ENCODE measurements at regions not wholly inside any gene's neighbourhood (a gene's known extent, or its start where the extent isn't known, plus 50 kb on each side); places are given as distances from the start of the nearest gene placed in this dataset.

GRCh38 chr2:173419506-173419905 lies 64.8 kb downstream of the CDCA7 start:
- Histone ChIP-seq H3K27me3 (ENCODE audit: insufficient read depth in 3 of 3, low read length in 2 of 3) (no peaks in the 10 kb centered on the region), H3K36me3 (ENCODE audit: insufficient read depth in 1 of 2, low read depth in 1 of 2) (no peaks in the 10 kb centered on the region), H3K4me3 (no peak overlapping the region), H3K9me3 (no peaks in the 10 kb centered on the region), H3K4me1 (no peaks in the 10 kb centered on the region), H3K27ac (no peak overlapping the region)
- intact Hi-C loops (cut with DNase I) = no loop called here
- DNase-seq (no peak), ATAC-seq (no peak)
- WGBS, 3 donors = 51 to 75% (median 64%) methylated on average over 4 of the region's 4 CpGs
- no peak for TF ChIP-seq CTCF (IDR thresholded peaks at IDR 0.05)

- WGBS, 3 donors = 71 to 74% (median 73%) methylated on average over 2 of the region's 2 CpGs
- intact Hi-C loops (cut with DNase I) = no loop called here
- ATAC-seq = no peak
Measured at GRCh38 chr2:173424886-173425285, 70.2 kb downstream of the CDCA7 start.

GRCh38 chr2:173427887-173428668 lies 73.4 kb downstream of the CDCA7 start:
- peak overlapping the region; percentile 33 for H3K27ac ChIP-seq
- TF ChIP-seq CTCF (IDR thresholded peaks at IDR 0.05) = no peak
- no peaks in the 10 kb centered on the region for H3K9me3 ChIP-seq
- no peaks in the 10 kb centered on the region for H3K36me3 ChIP-seq (ENCODE audit: insufficient read depth in 1 of 2, low read depth in 1 of 2)
- ATAC-seq = peak; percentile 76 to 96 (median 91)
- peaks cover 13% of the 10 kb centered on the region for H3K4me1 ChIP-seq
- H3K27me3 ChIP-seq (ENCODE audit: insufficient read depth in 3 of 3, low read length in 2 of 3) = no peaks in the 10 kb centered on the region
- 36 to 41% (median 40%) methylated on average over 6 of the region's 6 CpGs for WGBS, 3 donors
- DNase-seq = peak; percentile 31 to 71
- no peak overlapping the region for H3K4me3 ChIP-seq
- intact Hi-C loops (cut with DNase I) = no loop called here

More at GRCh38 chr2:173424886-173425285, 70.2 kb downstream of the CDCA7 start:
- H3K27ac ChIP-seq = no peak overlapping the region
- H3K27me3 ChIP-seq (ENCODE audit: insufficient read depth in 3 of 3, low read length in 2 of 3) = no peaks in the 10 kb centered on the region
- TF ChIP-seq CTCF (IDR thresholded peaks at IDR 0.05) = no peak
- H3K36me3 ChIP-seq (ENCODE audit: insufficient read depth in 1 of 2, low read depth in 1 of 2) = no peaks in the 10 kb centered on the region
- H3K9me3 ChIP-seq = no peaks in the 10 kb centered on the region
- H3K4me1 ChIP-seq = peaks cover 13% of the 10 kb centered on the region
- DNase-seq = no peak
- H3K4me3 ChIP-seq = no peak overlapping the region

GRCh38 chr2:173431191-173431590 lies 76.5 kb downstream of the CDCA7 start:
- Histone ChIP-seq H3K27me3 (ENCODE audit: insufficient read depth in 3 of 3, low read length in 2 of 3) (no peaks in the 10 kb centered on the region), H3K9me3 (no peaks in the 10 kb centered on the region), H3K4me1 (peaks cover 13% of the 10 kb centered on the region), H3K27ac (no peak overlapping the region), H3K36me3 (ENCODE audit: insufficient read depth in 1 of 2, low read depth in 1 of 2) (no peaks in the 10 kb centered on the region), H3K4me3 (no peak overlapping the region)
- no peak for TF ChIP-seq CTCF (IDR thresholded peaks at IDR 0.05)
- intact Hi-C loops (cut with DNase I) = no loop called here
- 69 to 80% (median 74%) methylated on average over 5 of the region's 5 CpGs for WGBS, 3 donors
- ATAC-seq (no peak), DNase-seq (no peak)
